H1 (cell line): ENCODE measurements at regions not wholly inside any gene's neighbourhood (a gene's known extent, or its start where the extent isn't known, plus 50 kb on each side); places are given as distances from the start of the nearest gene placed in this dataset.

Experiments
- CTCF ChIA-PET: fragments of 300-600 bp; sonication (Branson Sonifier 250); formaldehyde crosslinking; loops from one replicate; lab custom pipeline; 2021; ENCODE audit not compliant: partially characterized antibody; lab: Charles Lee
- POLR2A ChIA-PET: fragments of 300-600 bp; sonication (Branson Sonifier 250); formaldehyde crosslinking; loops from one replicate; lab custom pipeline; 2021; ENCODE audit warnings: inconsistent platforms; ENCODE audit not compliant: partially characterized antibody; lab: Charles Lee
- DNase-seq, 2 experiments: peaks; one replicate each; pipeline versions ENCODE4 v3.0.0 to v3.0.0-alpha.2; 2010 to 2022; ENCODE audit warnings: low spot score in 2 of 2, low read depth in 1 of 2, mixed read lengths in 1 of 2
- FAIRE-seq: peaks from 2 replicates; lab custom pipeline; 2011; peaks lifted over from hg19 to GRCh38; lab: Jason Lieb, UNC
- H2AFZ ChIP-seq: 2 replicates; pipeline ENCODE4 v1.8.1; 2012; ENCODE audit warnings: low read length, inconsistent platforms
- H2AK5ac ChIP-seq: 2 replicates; pipeline ENCODE4 v1.6.1; 2013; ENCODE audit warnings: low read depth, low read length
- H2BK120ac ChIP-seq: replicated peaks from 2 replicates; pipeline ENCODE3; 2013; ENCODE audit warnings: low read depth, low read length, inconsistent platforms
- H2BK12ac ChIP-seq: 2 replicates; pipeline ENCODE4 v1.6.1; 2013; ENCODE audit warnings: low read depth, low read length
- H2BK15ac ChIP-seq: 2 replicates; pipeline ENCODE4 v1.6.1; 2013; ENCODE audit warnings: low read length
- H2BK20ac ChIP-seq: 2 replicates; pipeline ENCODE4 v1.6.1; 2013; ENCODE audit warnings: low read length
- H2BK5ac ChIP-seq: 2 replicates; pipeline ENCODE4 v1.6.1; 2013; ENCODE audit warnings: low read depth, low read length
- H3K14ac ChIP-seq: 2 replicates; pipeline ENCODE4 v1.6.1; 2013; ENCODE audit warnings: inconsistent platforms; ENCODE audit not compliant: insufficient read length
- H3K18ac ChIP-seq: 2 replicates; pipeline ENCODE4 v1.6.1; 2013; ENCODE audit warnings: low read length; ENCODE audit errors: extremely low read depth
- H3K23ac ChIP-seq: 2 replicates; pipeline ENCODE4 v1.6.1; 2013; ENCODE audit warnings: inconsistent platforms; ENCODE audit not compliant: insufficient read length
- H3K23me2 ChIP-seq: 2 replicates; pipeline ENCODE4 v1.6.1; 2013; ENCODE audit warnings: low read depth, low read length
- H3K27ac ChIP-seq: 2 replicates; pipeline ENCODE4 v1.6.1; 2011; ENCODE audit warnings: low read depth, low read length, inconsistent platforms
- H3K27me3 ChIP-seq, 4 experiments: replicated peaks in 1 of 4; 1 replicate in 1 of 4; 2 replicates in 3 of 4; pipeline versions ENCODE4 v1.6.1 to v1.8.1; 2011 to 2013; ENCODE audit warnings: low read length in 3 of 4, mild to moderate bottlenecking in 3 of 4, inconsistent platforms in 2 of 4, mixed read lengths in 2 of 4, moderate library complexity in 1 of 4; ENCODE audit not compliant: control insufficient read depth in 3 of 4, insufficient read depth in 3 of 4; ENCODE audit errors: extremely low read depth in 1 of 4
- H3K36me3 ChIP-seq, 4 experiments: 2 replicates each; pipeline versions ENCODE4 v1.6.1 to v1.8.1; 2011 to 2013; ENCODE audit warnings: mild to moderate bottlenecking in 4 of 4, low read length in 3 of 4, moderate library complexity in 2 of 4, control low read depth in 1 of 4, inconsistent platforms in 1 of 4; ENCODE audit not compliant: insufficient read depth in 4 of 4, control insufficient read depth in 2 of 4
- H3K4ac ChIP-seq: replicated peaks from 2 replicates; pipeline ENCODE3; 2013; ENCODE audit warnings: low read length, low read depth, mixed read lengths, inconsistent platforms; ENCODE audit not compliant: insufficient read length
- H3K4me1 ChIP-seq, 4 experiments: replicated peaks in 1 of 4; 1 replicate in 1 of 4; 2 replicates in 3 of 4; pipeline versions ENCODE4 v1.6.1 to v1.8.1; 2011 to 2013; ENCODE audit warnings: low read length in 3 of 4, inconsistent platforms in 2 of 4, mixed read lengths in 1 of 4; ENCODE audit not compliant: insufficient read depth in 4 of 4, control insufficient read depth in 3 of 4
- H3K4me2 ChIP-seq, 2 experiments: 2 replicates each; pipeline versions ENCODE4 v1.6.1 to v1.8.1; 2011 to 2013; ENCODE audit warnings: low read depth in 2 of 2, low read length in 2 of 2, control low read depth in 1 of 2, inconsistent platforms in 1 of 2, mild to moderate bottlenecking in 1 of 2; ENCODE audit not compliant: insufficient read depth in 1 of 2
- H3K4me3 ChIP-seq, 4 experiments: fragments of 200-600, 300-600 bp in 1 of 4; sonication (generic), shearing (Covaris generic), sonication (Bioruptor Twin) in 1 of 4; 2 replicates each; pipeline versions ENCODE4 v1.5.1 to v1.8.1; 2011 to 2016; ENCODE audit warnings: low read length in 4 of 4, low read depth in 3 of 4, control low read depth in 2 of 4, inconsistent platforms in 2 of 4, mild to moderate bottlenecking in 2 of 4, mixed read lengths in 1 of 4, moderate library complexity in 1 of 4; ENCODE audit not compliant: insufficient read depth in 2 of 4; ENCODE audit errors: extremely low read depth in 1 of 4
- H3K56ac ChIP-seq: replicated peaks from 2 replicates; pipeline ENCODE3; 2013; ENCODE audit warnings: low read depth, mild to moderate bottlenecking, mixed read lengths, low read length, inconsistent platforms; ENCODE audit not compliant: insufficient read length
- H3K79me1 ChIP-seq: 2 replicates; pipeline ENCODE4 v1.6.1; 2013; ENCODE audit warnings: low read depth, low read length, control low read depth
- H3K79me2 ChIP-seq, 2 experiments: 2 replicates each; pipeline versions ENCODE4 v1.6.1 to v1.8.1; 2012 to 2013; ENCODE audit warnings: low read length in 2 of 2, mild to moderate bottlenecking in 2 of 2, inconsistent platforms in 1 of 2; ENCODE audit not compliant: insufficient read depth in 2 of 2, control insufficient read depth in 1 of 2
- H3K9ac ChIP-seq, 4 experiments: replicated peaks in 1 of 4; 1 replicate in 1 of 4; 2 replicates in 3 of 4; pipeline versions ENCODE4 v1.6.1 to v1.8.1; 2011 to 2013; ENCODE audit warnings: low read depth in 3 of 4, low read length in 3 of 4, control low read depth in 2 of 4, mild to moderate bottlenecking in 2 of 4, moderate library complexity in 2 of 4, inconsistent platforms in 1 of 4; ENCODE audit errors: extremely low read depth in 1 of 4
- H3K9me3 ChIP-seq, 2 experiments: 2 replicates each; pipeline versions ENCODE4 v1.6.1 to v1.8.1; 2012 to 2013; ENCODE audit warnings: mild to moderate bottlenecking in 2 of 2, moderate library complexity in 2 of 2, control low read depth in 1 of 2, inconsistent platforms in 1 of 2, low read depth in 1 of 2, low read length in 1 of 2, mixed read lengths in 1 of 2; ENCODE audit not compliant: insufficient read depth in 2 of 2
- H4K20me1 ChIP-seq, 2 experiments: replicated peaks in 1 of 2; 2 replicates each; pipeline versions ENCODE3 to v1.8.1; 2011 to 2013; ENCODE audit warnings: inconsistent platforms in 2 of 2, low read length in 2 of 2, mild to moderate bottlenecking in 1 of 2; ENCODE audit not compliant: insufficient read depth in 2 of 2, control insufficient read depth in 1 of 2
- H4K5ac ChIP-seq: 2 replicates; pipeline ENCODE4 v1.6.1; 2013; ENCODE audit warnings: low read length, low read depth, mixed read lengths, inconsistent platforms; ENCODE audit not compliant: insufficient read length
- H4K8ac ChIP-seq: 2 replicates; pipeline ENCODE4 v1.8.0; 2013; ENCODE audit warnings: mild to moderate bottlenecking, moderate library complexity, low read length, inconsistent platforms; ENCODE audit not compliant: insufficient read depth; ENCODE audit errors: extremely low read depth
- H4K91ac ChIP-seq: replicated peaks from 2 replicates; pipeline ENCODE3; 2013; ENCODE audit warnings: low read length, mixed read lengths, inconsistent platforms; ENCODE audit not compliant: insufficient read length
- CEBPB ChIP-seq: IDR thresholded peaks from 2 replicates; pipeline ENCODE4 v1.6.1; 2012; ENCODE audit warnings: low read depth, low read length
- CREB1 ChIP-seq: IDR thresholded peaks from 2 replicates; pipeline ENCODE4 v1.6.1; 2012; ENCODE audit warnings: inconsistent platforms
- PHF8 ChIP-seq: fragments of 200-600 bp; sonication (generic); conservative IDR thresholded peaks from 2 replicates; pipeline ENCODE4 v1.7.1; 2012; ENCODE audit warnings: low read depth, mild to moderate bottlenecking, inconsistent platforms, low read length, moderate library complexity
- SAP30 ChIP-seq: fragments of 300-600 bp; sonication (generic); IDR thresholded peaks from 2 replicates; pipeline ENCODE4 v1.7.1; 2012; ENCODE audit warnings: low read length, moderate library complexity, mild to moderate bottlenecking, inconsistent platforms; ENCODE audit not compliant: insufficient read depth, insufficient replicate concordance
- SIN3A ChIP-seq, 2 experiments: IDR thresholded peaks in 1 of 2; conservative IDR thresholded peaks in 1 of 2; 2 replicates each; pipeline ENCODE4 v1.6.1; 2011 to 2012; ENCODE audit warnings: low read length in 2 of 2, improper control_type of control experiment in 1 of 2, low read depth in 1 of 2, mild to moderate bottlenecking in 1 of 2
- SP2 ChIP-seq: IDR thresholded peaks from 2 replicates; pipeline ENCODE4 v1.6.1; 2012; ENCODE audit warnings: mild to moderate bottlenecking, low read length, inconsistent platforms
- WGBS, 2 experiments: shearing (Covaris generic) in 1 of 2; methylation state at CpG; one replicate each; pipeline versions ENCODE4 v1.1.6 to v1.1.7; 2013 to 2015; ENCODE audit warnings: low lambda C conversion rate in 2 of 2, mixed read lengths in 2 of 2, inconsistent platforms in 1 of 2, low coverage in 1 of 2, missing lambda C conversion rate in 1 of 2; ENCODE audit not compliant: insufficient replicate concordance in 2 of 2, insufficient coverage in 1 of 2, insufficient read length in 1 of 2; ENCODE audit errors: extremely low coverage in 1 of 2, missing lambda C conversion rate in 1 of 2; 5-methylcytosine and 5-hydroxymethylcytosine counted together
- TF ChIP-seq, protein P1 (sequence below): IDR thresholded peaks from 2 replicates; pipeline ENCODE4 v1.6.1; 2011; ENCODE audit warnings: low read length, improper control_type of control experiment

DNA sequence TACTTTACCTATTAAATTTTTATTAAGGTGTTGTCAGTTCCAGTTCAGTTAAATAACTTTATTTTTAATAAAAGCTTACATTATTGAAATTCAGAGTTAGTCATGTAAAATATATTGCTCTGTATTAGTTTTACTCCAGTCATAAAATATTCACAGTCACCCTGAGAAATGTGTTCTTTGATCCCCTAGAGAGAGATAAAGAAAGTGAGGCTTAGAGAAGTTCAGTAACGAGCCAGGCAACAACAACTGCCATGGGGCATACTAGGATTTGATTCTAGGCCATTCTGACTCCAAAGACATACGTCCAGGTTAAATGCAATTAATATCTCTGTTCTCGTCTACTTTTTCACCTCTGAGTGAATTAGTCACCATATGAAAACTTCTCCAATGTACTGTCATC is 761.9 kb upstream of the CXADR start:
- no peak overlapping the region for H2BK12ac ChIP-seq
- no peak for FAIRE-seq
- CTCF ChIA-PET = no interaction called here

More for the DNA sequence above, 761.9 kb upstream of the CXADR start:
- Histone ChIP-seq H3K27ac (no peak overlapping the region), H3K9ac (no peak overlapping the region), H3K36me3 (no peaks in the 10 kb centered on the region), H3K14ac (no peak overlapping the region), H3K79me2 (no peaks in the 10 kb centered on the region), H3K4me3 (no peak overlapping the region), H4K91ac (no peak overlapping the region), H3K4me2 (no peak overlapping the region), H4K8ac (no peak overlapping the region), H2BK5ac (no peak overlapping the region), H3K4me1 (no peaks in the 10 kb centered on the region), H4K20me1 (no peaks in the 10 kb centered on the region), H3K4ac (no peak overlapping the region), H4K5ac (no peak overlapping the region), H3K9me3 (no peaks in the 10 kb centered on the region), H2BK15ac (no peak overlapping the region), H3K56ac (no peak overlapping the region), H3K27me3 (no peaks in the 10 kb centered on the region), H3K23me2 (no peaks in the 10 kb centered on the region), H2BK120ac (no peak overlapping the region), H3K18ac (no peak overlapping the region), H3K79me1 (no peaks in the 10 kb centered on the region), H3K23ac (no peak overlapping the region), H2AFZ (no peak overlapping the region), H2BK20ac (no peak overlapping the region), H2AK5ac (no peak overlapping the region)
- TF ChIP-seq CREB1 = no peak
- no peak for TF ChIP-seq PHF8
- TF ChIP-seq, protein P1, sequence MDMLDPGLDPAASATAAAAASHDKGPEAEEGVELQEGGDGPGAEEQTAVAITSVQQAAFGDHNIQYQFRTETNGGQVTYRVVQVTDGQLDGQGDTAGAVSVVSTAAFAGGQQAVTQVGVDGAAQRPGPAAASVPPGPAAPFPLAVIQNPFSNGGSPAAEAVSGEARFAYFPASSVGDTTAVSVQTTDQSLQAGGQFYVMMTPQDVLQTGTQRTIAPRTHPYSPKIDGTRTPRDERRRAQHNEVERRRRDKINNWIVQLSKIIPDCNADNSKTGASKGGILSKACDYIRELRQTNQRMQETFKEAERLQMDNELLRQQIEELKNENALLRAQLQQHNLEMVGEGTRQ = no peak
- TF ChIP-seq CEBPB = no peak
- no peak for TF ChIP-seq SIN3A (conservative IDR thresholded peaks at IDR 0.05 in 1 of 2, IDR thresholded peaks at IDR 0.05 in 1 of 2; ENCODE audit: low read depth in 1 of 2, low read length in 2 of 2)
- no peak for TF ChIP-seq SAP30
- no peak for TF ChIP-seq SP2
- 92% methylated on average over 3 of the region's 3 CpGs; no CpG with 5 or more reads in 1 of the 2 experiments for WGBS, 2 experiments
- POLR2A ChIA-PET = no interaction called here
- DNase-seq = no peak
